Omental fat pad (tissue), 3 donors: ENCODE measurements at regions not wholly inside any gene's neighbourhood (a gene's known extent, or its start where the extent isn't known, plus 50 kb on each side); places are given as distances from the start of the nearest gene placed in this dataset.

ENCODE experiments used
- ATAC-seq: fragments of 150-250 bp; one replicate; pipeline ENCODE4 v1.9.1; 2016; ENCODE audit warnings: mild to moderate bottlenecking, moderate library complexity; ENCODE audit not compliant: low FRiP score
- DNase-seq: peaks from one replicate; pipeline ENCODE4 v3.0.0-alpha.2; 2019; ENCODE audit warnings: low spot score
- TF ChIP-seq, protein P1 (sequence below), 3 donors: fragments of 450-650 bp; IDR thresholded peaks; one replicate each; pipeline ENCODE4 v1.5.1; 2016 to 2017; ENCODE audit warnings: antibody characterized with exemption in 3 of 3, mild to moderate bottlenecking in 3 of 3, moderate library complexity in 2 of 3

DNA sequence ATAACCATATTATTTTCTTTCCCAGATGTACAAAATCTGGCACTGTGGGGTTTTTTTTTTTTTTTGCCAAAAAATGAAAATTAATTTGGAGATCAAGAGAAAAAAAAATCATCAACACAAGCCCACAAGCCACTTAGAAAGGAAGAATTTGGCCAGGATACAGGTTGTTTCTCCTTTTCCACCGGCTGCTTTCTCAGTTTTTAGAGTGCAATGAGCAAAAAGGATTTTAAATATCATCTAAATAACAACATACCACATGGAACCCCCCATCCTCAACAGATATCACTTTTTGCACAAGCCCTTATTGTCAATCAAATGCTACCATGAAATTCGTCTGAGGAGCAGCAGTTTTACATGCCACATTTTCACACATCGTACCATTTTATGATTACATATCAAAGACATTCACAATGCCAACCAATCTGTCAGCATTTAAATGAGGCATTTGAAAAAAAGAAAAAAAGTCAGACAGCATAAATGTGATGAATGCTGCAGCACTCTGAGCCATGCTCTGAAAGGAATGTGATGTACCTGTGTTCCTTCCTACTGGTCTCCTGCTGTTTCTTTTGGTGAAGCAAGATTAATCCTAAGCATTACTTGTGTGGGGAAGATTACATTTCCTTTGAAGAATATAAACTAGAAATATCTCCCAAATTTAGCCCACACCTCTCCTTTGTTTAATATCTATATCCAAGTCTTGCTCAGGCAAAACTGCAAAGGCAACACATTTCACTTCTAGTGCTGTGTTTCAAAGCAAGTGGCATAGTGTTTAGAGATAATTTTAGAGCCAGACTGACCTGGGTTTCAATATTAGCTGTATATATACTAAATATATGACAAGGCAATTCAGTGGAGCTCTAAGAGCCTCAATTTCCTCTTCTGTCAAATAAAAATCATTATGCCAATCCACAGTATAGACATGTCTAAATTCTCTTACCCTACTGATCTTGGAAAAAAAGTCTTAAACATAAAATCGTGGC, 391.3 kb downstream of the CMPK2 start:
- DNase-seq (no peak), ATAC-seq (no peak)
- TF ChIP-seq, protein P1, sequence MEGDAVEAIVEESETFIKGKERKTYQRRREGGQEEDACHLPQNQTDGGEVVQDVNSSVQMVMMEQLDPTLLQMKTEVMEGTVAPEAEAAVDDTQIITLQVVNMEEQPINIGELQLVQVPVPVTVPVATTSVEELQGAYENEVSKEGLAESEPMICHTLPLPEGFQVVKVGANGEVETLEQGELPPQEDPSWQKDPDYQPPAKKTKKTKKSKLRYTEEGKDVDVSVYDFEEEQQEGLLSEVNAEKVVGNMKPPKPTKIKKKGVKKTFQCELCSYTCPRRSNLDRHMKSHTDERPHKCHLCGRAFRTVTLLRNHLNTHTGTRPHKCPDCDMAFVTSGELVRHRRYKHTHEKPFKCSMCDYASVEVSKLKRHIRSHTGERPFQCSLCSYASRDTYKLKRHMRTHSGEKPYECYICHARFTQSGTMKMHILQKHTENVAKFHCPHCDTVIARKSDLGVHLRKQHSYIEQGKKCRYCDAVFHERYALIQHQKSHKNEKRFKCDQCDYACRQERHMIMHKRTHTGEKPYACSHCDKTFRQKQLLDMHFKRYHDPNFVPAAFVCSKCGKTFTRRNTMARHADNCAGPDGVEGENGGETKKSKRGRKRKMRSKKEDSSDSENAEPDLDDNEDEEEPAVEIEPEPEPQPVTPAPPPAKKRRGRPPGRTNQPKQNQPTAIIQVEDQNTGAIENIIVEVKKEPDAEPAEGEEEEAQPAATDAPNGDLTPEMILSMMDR (IDR thresholded peaks at IDR 0.05) = no peak

DNA sequence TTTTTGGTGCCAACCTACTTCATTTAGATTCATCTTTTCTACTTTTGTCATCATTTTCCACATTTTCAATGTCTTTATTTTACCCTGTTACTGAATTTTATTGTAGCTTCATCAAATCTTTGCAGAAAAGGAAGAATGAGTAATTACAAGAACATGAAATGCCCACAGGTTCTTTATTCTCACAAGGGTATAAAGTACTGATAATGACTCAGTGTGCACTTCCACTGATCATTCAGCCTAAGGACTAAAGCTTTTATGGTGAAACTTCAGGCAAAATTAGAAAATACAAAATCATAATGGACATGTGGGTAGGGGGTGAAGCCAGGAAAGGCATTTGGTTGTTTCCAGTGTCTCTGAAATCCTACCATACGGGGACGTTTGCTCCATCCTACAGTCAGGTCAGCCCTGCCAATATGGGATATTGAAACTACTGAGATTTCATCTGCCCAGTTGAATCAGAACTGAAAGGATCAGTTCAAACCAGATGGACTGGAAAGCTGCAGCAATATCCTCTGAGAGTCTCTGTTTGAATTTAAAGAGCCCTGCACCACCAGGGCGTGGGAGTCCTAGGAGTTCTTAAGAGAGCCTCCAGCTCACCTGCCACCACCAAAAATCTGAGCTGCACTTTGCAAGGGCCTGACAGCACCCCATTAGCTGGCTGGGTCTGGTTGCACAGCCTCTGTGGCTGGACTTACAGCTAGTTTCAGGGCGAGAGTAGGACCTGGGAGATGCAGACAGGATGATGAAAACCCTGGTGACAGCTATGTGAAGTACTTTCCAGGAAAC, 390.4 kb downstream of the CMPK2 start:
- no peak for ATAC-seq
- DNase-seq = no peak
- TF ChIP-seq, protein P1 (IDR thresholded peaks at IDR 0.05) = no peak

DNA sequence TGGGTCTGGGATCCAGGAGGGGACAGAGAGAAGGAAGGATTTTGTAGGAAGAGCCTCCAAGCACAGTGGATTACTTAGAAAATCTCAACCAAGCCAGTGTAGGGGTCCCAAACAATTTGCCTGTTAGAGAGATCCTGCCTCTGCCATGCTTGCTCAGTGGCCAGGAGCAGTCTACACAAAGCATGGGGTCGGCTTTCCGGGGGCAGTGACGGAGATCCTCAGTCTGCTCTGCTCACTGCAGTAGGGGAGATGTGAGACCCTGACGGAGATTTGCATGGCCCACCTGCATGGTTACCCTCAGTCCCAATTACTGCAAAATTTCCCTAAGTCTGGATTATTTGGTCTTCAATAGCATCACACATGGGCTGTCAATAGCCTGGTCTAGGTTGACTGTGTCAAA, 385.2 kb downstream of the CMPK2 start:
- ATAC-seq = no peak
- TF ChIP-seq, protein P1 (IDR thresholded peaks at IDR 0.05) = no peak
- no peak for DNase-seq

DNA sequence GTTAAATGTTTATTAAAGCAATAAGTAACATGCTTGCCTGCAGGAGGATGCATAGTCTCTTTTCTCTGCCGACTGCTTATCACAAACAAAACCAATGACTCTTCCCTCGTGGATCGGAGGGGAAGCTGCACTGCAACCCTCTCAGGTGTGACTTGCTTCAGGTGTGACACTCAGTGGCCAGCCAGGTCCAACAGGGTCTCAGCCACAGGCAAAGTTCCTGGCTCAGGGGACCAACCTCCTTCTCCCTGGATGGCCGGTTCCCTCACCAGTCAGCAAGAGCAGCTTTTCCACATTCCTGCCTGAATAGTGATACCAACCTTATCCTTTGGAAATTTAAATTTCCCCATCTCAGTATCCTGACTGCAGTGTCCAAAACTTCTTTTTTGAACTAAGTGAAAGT, 383.5 kb downstream of the CMPK2 start:
- TF ChIP-seq, protein P1 (IDR thresholded peaks at IDR 0.05) = no peak
- no peak for ATAC-seq
- DNase-seq = no peak

DNA sequence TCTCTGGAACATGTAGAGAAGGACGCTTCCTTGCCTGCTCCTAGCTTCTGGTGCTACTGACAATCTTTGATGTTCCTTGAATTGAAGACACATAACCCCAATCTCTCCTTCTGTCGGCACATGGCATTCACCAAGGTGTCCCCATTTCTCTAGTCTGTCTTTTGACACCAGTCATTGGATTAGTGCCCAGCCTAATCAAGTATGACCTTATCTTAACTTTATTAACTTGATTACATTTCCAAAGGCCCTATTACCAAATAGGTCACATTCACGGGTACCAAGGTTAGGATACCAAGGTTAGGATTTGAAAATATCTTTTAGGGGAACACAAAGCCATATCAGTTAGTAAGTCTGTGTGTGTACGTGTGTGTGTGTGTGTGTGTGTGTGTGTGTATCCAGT, 377.9 kb downstream of the CMPK2 start:
- no peak for ATAC-seq
- TF ChIP-seq, protein P1 (IDR thresholded peaks at IDR 0.05) = no peak
- DNase-seq = no peak

DNA sequence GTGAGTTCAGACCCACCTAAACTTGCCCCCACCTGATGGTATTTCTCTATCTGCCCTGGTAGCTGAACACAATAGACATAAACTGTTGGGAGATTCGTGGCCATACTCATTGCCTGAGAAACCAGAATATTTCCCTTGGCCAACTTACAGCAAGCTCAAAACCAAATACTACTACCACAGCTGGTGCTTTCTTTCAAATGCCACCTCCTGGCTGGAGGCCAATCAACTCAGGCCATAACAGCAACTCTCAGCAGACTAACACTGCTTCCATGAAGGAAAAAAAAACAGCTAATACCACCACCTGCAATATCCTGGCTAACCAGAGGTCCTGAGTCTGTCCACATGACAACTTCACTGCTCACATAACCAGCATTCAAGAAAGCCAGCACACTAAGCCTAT, 373.1 kb downstream of the CMPK2 start:
- DNase-seq (no peak), ATAC-seq (no peak)
- TF ChIP-seq, protein P1 (IDR thresholded peaks at IDR 0.05) = no peak
